BJ (cell line): ENCODE measurements at regions not wholly inside any gene's neighbourhood (a gene's known extent, or its start where the extent isn't known, plus 50 kb on each side); places are given as distances from the start of the nearest gene placed in this dataset.

Experiments used
- CTCF ChIA-PET: fragments of 350-600 bp; formaldehyde crosslinking; extraction: SDS; loops from one replicate; lab custom pipeline; 2021; ENCODE audit warnings: antibody characterized with exemption, inconsistent platforms; lab: Yijun Ruan, JAX
- POLR2A ChIA-PET: fragments of 300-600 bp; sonication (Branson Sonifier 250); formaldehyde crosslinking; extraction: SDS; loops from one replicate; lab custom pipeline; 2021; ENCODE audit warnings: antibody characterized with exemption; lab: Charles Lee
- DNase-seq: peaks from one replicate; pipeline ENCODE4 v3.0.0-alpha.2; 2011; ENCODE audit warnings: low read depth
- H3K27me3 ChIP-seq: 2 replicates; pipeline ENCODE4 v1.6.0; 2011; ENCODE audit warnings: low read length; ENCODE audit not compliant: control insufficient read depth, insufficient read depth
- H3K36me3 ChIP-seq: 2 replicates; pipeline ENCODE4 v1.5.1; 2011; ENCODE audit warnings: low read length; ENCODE audit not compliant: control insufficient read depth, insufficient read depth
- H3K4me3 ChIP-seq: 2 replicates; pipeline ENCODE4 v1.5.1; 2011; ENCODE audit warnings: low read depth, mild to moderate bottlenecking, control low read depth, low read length
- TF ChIP-seq, protein P1 (sequence below): IDR thresholded peaks from 2 replicates; pipeline ENCODE4 v1.5.1; 2011; ENCODE audit warnings: low read depth, mild to moderate bottlenecking, control low read depth, inconsistent platforms, low read length, moderate library complexity; ENCODE audit not compliant: insufficient read depth

DNA sequence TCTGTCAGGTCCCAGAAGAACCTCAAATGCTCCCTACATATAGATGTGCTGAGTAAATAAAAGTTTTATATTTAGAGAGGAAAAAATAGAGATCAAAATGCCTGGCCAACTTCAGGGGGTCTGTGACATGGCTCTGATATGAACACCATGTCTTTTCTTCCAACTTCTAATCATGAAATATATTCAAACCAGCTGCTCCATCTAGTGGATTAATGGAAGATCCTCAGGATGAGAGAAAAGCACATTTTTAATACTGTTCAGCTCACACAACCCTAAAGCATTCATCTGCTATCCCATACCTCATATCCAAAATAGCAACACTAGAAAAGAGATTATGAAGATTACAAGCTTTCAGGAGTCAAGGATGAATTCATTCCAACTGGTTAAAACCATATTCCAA, 56.0 kb upstream of the DOCK9 start:
- no peak overlapping the region for H3K4me3 ChIP-seq
- TF ChIP-seq, protein P1, sequence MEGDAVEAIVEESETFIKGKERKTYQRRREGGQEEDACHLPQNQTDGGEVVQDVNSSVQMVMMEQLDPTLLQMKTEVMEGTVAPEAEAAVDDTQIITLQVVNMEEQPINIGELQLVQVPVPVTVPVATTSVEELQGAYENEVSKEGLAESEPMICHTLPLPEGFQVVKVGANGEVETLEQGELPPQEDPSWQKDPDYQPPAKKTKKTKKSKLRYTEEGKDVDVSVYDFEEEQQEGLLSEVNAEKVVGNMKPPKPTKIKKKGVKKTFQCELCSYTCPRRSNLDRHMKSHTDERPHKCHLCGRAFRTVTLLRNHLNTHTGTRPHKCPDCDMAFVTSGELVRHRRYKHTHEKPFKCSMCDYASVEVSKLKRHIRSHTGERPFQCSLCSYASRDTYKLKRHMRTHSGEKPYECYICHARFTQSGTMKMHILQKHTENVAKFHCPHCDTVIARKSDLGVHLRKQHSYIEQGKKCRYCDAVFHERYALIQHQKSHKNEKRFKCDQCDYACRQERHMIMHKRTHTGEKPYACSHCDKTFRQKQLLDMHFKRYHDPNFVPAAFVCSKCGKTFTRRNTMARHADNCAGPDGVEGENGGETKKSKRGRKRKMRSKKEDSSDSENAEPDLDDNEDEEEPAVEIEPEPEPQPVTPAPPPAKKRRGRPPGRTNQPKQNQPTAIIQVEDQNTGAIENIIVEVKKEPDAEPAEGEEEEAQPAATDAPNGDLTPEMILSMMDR, result peak; percentile 52
- no peaks in the 10 kb centered on the region for H3K27me3 ChIP-seq
- H3K36me3 ChIP-seq, result no peaks in the 10 kb centered on the region
- POLR2A ChIA-PET, result no interaction called here
- CTCF ChIA-PET, result interaction anchor here (0.6 to 3.0 kb wide), 17 partner anchors 10 to 588 kb away, joined by 3 to 16 read pairs (median 4); no protein-coding TSS in a partner anchor
- no peak for DNase-seq

DNA sequence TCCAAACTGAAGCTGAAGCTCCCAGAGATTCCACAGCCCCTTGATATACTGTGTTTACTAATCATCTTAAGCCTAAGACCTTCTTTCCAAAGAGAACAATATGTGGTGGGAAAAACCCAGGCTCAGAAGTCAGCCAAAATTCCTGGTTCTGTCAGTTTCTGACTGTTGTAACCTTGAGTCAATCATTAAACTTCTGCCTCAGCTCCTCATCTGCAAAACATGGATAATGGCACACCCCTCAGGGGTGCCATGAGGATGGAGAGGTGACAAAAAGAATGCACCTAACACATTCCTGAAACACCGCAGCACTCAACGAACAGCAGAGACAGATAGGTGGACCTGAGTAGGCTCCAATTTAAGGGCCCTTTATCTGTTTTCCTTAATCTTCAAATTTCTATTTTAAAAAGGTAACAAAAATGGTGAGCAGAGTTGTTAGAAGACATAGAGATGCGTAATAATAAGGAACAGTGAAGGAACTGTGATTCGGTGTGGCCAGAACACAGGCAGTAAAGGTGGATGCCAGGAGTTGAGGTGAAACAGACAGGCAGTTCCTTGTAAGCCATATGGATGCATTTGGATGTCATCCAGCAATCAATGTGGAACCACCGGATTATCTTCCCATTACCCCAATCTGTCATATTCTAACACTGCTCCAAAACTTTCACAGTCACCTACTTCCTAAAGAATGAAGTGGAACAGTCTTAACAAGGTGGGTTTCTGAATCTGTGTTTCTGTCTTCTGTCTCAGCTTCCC, 56.6 kb upstream of the DOCK9 start:
- ChIA-PET POLR2A (no interaction called here), CTCF (interaction anchor here (0.6 to 3.0 kb wide), 18 partner anchors 9 to 589 kb away, joined by 3 to 16 read pairs (median 4); no protein-coding TSS in a partner anchor)
- H3K36me3 ChIP-seq, result no peaks in the 10 kb centered on the region
- H3K27me3 ChIP-seq, result no peaks in the 10 kb centered on the region
- H3K4me3 ChIP-seq, result no peak overlapping the region
- no peak for DNase-seq
- TF ChIP-seq, protein P1, result no peak

DNA sequence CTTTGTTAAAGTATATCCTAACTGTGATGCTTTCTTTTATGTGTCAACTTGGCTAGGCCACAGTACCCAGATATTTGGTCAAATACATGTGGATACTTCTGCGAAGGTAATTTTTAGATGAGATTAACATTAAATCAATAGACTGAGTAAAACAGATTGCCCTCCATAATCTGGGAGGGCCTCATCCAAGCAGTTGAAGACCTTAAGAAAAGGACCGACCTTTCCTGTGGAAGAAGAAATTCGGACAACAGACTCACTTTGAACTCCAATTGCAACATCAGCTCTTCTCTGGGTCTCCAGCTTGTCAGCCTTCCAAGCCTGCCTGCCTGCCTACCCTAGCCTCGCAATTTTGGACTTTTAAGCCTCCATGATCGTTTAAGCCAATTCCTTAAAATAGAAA, 57.9 kb upstream of the DOCK9 start:
- Histone ChIP-seq H3K36me3 (no peaks in the 10 kb centered on the region), H3K4me3 (no peak overlapping the region), H3K27me3 (no peaks in the 10 kb centered on the region)
- TF ChIP-seq, protein P1, result no peak
- POLR2A ChIA-PET, result no interaction called here
- DNase-seq, result no peak
- CTCF ChIA-PET, result interaction anchor here (1.0 to 1.3 kb wide), 3 partner anchors 8 to 196 kb away, joined by 3 to 5 read pairs (median 4); no protein-coding TSS in a partner anchor

DNA sequence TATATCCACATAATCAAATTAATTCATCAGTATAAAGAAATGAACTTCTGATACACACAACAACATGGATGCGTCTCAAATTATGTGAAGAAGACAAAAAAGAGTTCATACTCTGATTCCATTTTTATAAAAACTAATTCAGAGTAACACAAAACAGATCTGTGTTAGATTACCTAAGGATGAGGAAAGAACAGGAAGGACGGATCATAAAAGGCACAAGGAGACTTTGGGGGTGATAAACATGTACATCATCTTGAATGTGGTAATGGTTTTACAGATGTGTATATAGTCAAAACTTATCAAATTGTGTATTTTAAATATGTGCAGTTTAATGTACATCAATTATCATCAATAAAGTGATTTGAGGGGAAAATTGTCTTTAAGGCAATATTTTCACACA, 59.9 kb upstream of the DOCK9 start:
- H3K4me3 ChIP-seq, result no peak overlapping the region
- TF ChIP-seq, protein P1, result no peak
- CTCF ChIA-PET, result interaction anchor here (1.4 kb wide), 1 partner anchor 9 kb away, joined by 3 read pairs; no protein-coding TSS in a partner anchor
- POLR2A ChIA-PET, result interaction anchor here (0.7 kb wide), 1 partner anchor 469 kb away, joined by 20 read pairs; no protein-coding TSS in a partner anchor
- no peak for DNase-seq
- no peaks in the 10 kb centered on the region for H3K36me3 ChIP-seq
- no peaks in the 10 kb centered on the region for H3K27me3 ChIP-seq

GRCh38 chr13:99039718-99040280, 61.9 kb upstream of the DOCK9 start:
- TF ChIP-seq, protein P1, result no peak
- no peak for DNase-seq
- H3K36me3 ChIP-seq, result no peaks in the 10 kb centered on the region
- H3K27me3 ChIP-seq, result no peaks in the 10 kb centered on the region
- ChIA-PET POLR2A (no interaction called here), CTCF (no interaction called here)
- no peak overlapping the region for H3K4me3 ChIP-seq
